Fibroblast of peridontal ligament (primary cell): ENCODE measurements at regions not wholly inside any gene's neighbourhood (a gene's known extent, or its start where the extent isn't known, plus 50 kb on each side); places are given as distances from the start of the nearest gene placed in this dataset.
A peak's percentile ranks its signal among the peaks of the same experiment; 100 is the strongest.
"Not testable (repeated sequence)": the region's sequence is repeated elsewhere in the genome, so short reads cannot be mapped to it uniquely, and the experiment has no call there.

Experiments
- DNase-seq: peaks from one replicate; pipeline ENCODE4 v3.0.0-alpha.2; 2010; ENCODE audit errors: extremely low read depth

GRCh38 chr9:97248252-97248651, 59.2 kb upstream of the CCDC180 start:
- DNase-seq, result not testable (repeated sequence)

- peak; percentile 19 for DNase-seq
Observed at GRCh38 chr9:97243606-97244005, 63.9 kb upstream of the CCDC180 start.

- DNase-seq, result not testable (repeated sequence)
Observed at GRCh38 chr9:97241430-97241829, 66.0 kb upstream of the CCDC180 start.

GRCh38 chr9:97237951-97238889, 69.2 kb upstream of the CCDC180 start:
- peak; percentile 76 for DNase-seq

- peak; percentile 7 for DNase-seq
Observed at GRCh38 chr9:97237311-97237786, 70.1 kb upstream of the CCDC180 start.

- DNase-seq, result not testable (repeated sequence)
Observed at GRCh38 chr9:97233009-97233400, 74.5 kb upstream of the CCDC180 start.

- not testable (repeated sequence) for DNase-seq
Observed at GRCh38 chr9:97232060-97233008, 75.1 kb upstream of the CCDC180 start.

- DNase-seq, result not testable (repeated sequence)
Observed at GRCh38 chr9:97222393-97222792, 85.1 kb upstream of the CCDC180 start.

GRCh38 chr9:97221478-97222355, 85.7 kb upstream of the CCDC180 start:
- DNase-seq, result peak; percentile 62

- DNase-seq, result no peak
Observed at GRCh38 chr9:97220894-97221477, 86.5 kb upstream of the CCDC180 start.

GRCh38 chr9:97220396-97220795, 87.1 kb upstream of the CCDC180 start:
- not testable (repeated sequence) for DNase-seq

GRCh38 chr9:97219443-97220140, 87.9 kb upstream of the CCDC180 start:
- not testable (repeated sequence) for DNase-seq

GRCh38 chr9:97215127-97215526, 92.3 kb upstream of the CCDC180 start:
- DNase-seq, result not testable (repeated sequence)

GRCh38 chr9:97214556-97214955, 92.9 kb upstream of the CCDC180 start:
- DNase-seq, result not testable (repeated sequence)

GRCh38 chr9:97199683-97200082, 107.8 kb upstream of the CCDC180 start:
- DNase-seq, result not testable (repeated sequence)

GRCh38 chr9:97193767-97194166, 113.7 kb upstream of the CCDC180 start:
- not testable (repeated sequence) for DNase-seq

- no peak for DNase-seq
Observed at GRCh38 chr9:97188545-97188944, 118.9 kb upstream of the CCDC180 start.

GRCh38 chr9:97187706-97188105, 119.8 kb upstream of the CCDC180 start:
- DNase-seq, result not testable (repeated sequence)

GRCh38 chr9:97186493-97186892, 121.0 kb upstream of the CCDC180 start:
- DNase-seq, result no peak

GRCh38 chr9:97182532-97182931, 124.9 kb upstream of the CCDC180 start:
- DNase-seq, result not testable (repeated sequence)
